ENCODE measurements at regions not wholly inside any gene's neighbourhood (a gene's known extent, or its start where the extent isn't known, plus 50 kb on each side); places are given as distances from the start of the nearest gene placed in this dataset.
"Not testable (repeated sequence)": the region's sequence is repeated elsewhere in the genome, so short reads cannot be mapped to it uniquely, and the experiment has no call there.

DNA sequence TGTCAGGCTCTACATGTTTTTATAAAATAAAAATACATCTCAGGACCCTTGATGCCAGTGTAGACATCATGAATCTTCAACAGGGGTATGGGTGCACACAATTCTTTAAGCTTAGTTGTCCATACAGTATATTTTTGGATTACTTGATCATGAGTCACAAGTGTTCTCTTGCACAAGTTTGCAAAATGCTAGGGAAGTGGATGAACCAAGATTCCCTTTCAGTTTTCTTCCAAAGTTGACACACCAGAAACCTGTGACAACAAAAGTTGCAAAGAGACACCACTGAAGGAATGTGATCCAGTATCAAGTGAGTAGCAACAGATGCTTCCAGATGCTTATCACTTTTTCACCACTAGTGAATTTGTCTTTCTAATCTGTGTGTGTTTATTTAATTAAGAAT, 1021.2 kb downstream of the PCDH7 start:
- H3K4me1 Mint-ChIP-seq = no peaks in the 10 kb centered on the region
- H3K36me3 Mint-ChIP-seq = no peaks in the 10 kb centered on the region
- ATAC-seq (no peak), DNase-seq (no peak)
- H3K27ac Mint-ChIP-seq = no peak overlapping the region
- no peaks in the 10 kb centered on the region for H3K27me3 Mint-ChIP-seq
- CTCF ChIA-PET = no interaction called here
- H3K9me3 Mint-ChIP-seq (ENCODE audit: low read depth) = peaks cover 2% of the 10 kb centered on the region
- H3K4me3 Mint-ChIP-seq = no peak overlapping the region

DNA sequence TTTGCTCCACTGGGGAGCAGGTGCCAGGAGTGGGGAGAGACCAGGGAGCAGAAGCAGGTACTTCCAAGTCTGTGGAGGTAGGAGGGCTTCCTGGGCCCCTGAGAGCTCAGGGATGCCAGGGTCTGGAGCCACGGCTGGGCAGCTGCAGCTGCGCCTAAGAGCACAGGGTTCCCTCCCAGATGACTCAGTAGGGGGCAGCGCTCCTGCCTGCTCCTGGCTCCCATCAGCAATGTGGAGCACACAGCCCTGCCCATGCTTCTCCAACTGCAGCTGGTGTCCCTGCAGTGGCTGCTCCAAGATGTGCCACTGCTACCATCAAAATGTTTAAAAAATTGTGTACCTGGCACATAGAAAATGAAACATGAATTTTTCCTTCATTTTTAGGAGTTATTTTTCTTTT, 1028.2 kb downstream of the PCDH7 start:
- H3K9me3 Mint-ChIP-seq (ENCODE audit: low read depth) = peaks cover 2% of the 10 kb centered on the region
- H3K27me3 Mint-ChIP-seq = no peaks in the 10 kb centered on the region
- no peaks in the 10 kb centered on the region for H3K36me3 Mint-ChIP-seq

DNA sequence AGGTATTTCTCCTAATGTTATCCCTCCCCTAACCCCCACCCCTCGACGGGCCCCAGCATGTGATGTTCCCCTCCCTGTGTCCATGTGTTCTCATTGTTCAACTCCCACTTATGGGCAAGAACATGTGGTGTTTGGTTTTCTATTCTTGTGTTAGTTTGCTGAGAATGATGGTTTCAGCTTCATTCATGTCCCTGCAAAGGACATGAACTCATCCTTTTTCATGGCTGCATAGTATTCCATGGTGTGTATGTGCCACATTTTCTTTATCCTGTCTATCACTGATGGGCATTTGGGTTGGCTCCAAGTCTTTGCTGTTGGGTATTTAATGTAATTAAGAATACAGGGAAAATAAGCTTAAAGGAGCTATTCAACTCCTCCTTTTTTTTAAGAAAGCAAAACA, 1030.4 kb downstream of the PCDH7 start:
- ATAC-seq; H3K4me3 Mint-ChIP-seq; H3K4me1 Mint-ChIP-seq; H3K27me3 Mint-ChIP-seq; H3K36me3 Mint-ChIP-seq; CTCF ChIA-PET; H3K9me3 Mint-ChIP-seq (ENCODE audit: low read depth); H3K27ac Mint-ChIP-seq; DNase-seq: not testable (repeated sequence)

More for the DNA sequence above, 1028.2 kb downstream of the PCDH7 start:
- H3K4me3 Mint-ChIP-seq = no peak overlapping the region
- ATAC-seq (no peak), DNase-seq (no peak)
- no peak overlapping the region for H3K27ac Mint-ChIP-seq
- CTCF ChIA-PET = no interaction called here
- no peaks in the 10 kb centered on the region for H3K4me1 Mint-ChIP-seq

DNA sequence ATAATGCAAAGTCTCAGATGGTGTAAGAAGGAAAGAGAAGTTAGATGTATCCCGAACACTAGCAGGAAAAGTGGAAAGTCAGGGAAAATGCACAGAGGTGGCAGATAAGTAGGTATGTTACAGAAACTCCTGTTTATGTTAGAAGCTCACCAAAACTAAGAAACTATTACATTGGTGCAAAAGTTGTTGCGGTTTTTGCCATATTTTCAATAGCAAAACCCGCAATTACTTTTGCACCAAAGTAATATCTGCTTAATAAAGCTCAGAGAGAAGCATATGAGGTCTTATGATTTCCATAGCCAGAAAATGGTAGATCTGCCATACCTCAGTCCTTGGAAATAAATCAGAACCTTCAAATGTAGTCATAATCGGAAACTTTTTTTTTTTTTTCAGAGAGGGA, 1035.6 kb downstream of the PCDH7 start:
- Mint-ChIP-seq H3K36me3 (no peaks in the 10 kb centered on the region), H3K27ac (no peak overlapping the region), H3K27me3 (no peaks in the 10 kb centered on the region), H3K9me3 (ENCODE audit: low read depth) (peaks cover 17% of the 10 kb centered on the region), H3K4me3 (no peak overlapping the region), H3K4me1 (no peaks in the 10 kb centered on the region)
- DNase-seq (no peak), ATAC-seq (no peak)
- CTCF ChIA-PET = no interaction called here

DNA sequence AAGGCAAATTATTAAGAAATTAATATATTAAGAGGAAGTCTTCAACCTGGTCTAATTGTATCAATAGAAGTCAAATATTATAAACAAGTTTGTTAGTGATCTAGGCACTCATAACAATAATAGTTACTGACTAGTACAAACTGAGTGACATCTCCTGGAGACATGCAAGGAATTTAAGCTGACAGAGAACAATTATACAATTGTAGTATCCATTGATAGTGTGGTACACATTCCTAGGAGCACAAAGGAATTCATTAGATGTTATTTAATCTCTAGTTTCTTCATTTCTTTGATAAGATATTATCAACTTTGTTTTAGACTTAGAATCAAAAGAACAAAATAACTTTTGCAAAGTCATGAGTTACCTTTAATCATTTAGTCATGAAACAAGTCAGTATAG, 1048.6 kb downstream of the PCDH7 start:
- H3K27me3 Mint-ChIP-seq = no peaks in the 10 kb centered on the region
- H3K4me3 Mint-ChIP-seq = no peak overlapping the region
- CTCF ChIA-PET = no interaction called here
- H3K4me1 Mint-ChIP-seq = no peaks in the 10 kb centered on the region
- H3K27ac Mint-ChIP-seq = no peak overlapping the region
- H3K9me3 Mint-ChIP-seq (ENCODE audit: low read depth) = peaks cover 7% of the 10 kb centered on the region
- DNase-seq (no peak), ATAC-seq (no peak)
- no peaks in the 10 kb centered on the region for H3K36me3 Mint-ChIP-seq

DNA sequence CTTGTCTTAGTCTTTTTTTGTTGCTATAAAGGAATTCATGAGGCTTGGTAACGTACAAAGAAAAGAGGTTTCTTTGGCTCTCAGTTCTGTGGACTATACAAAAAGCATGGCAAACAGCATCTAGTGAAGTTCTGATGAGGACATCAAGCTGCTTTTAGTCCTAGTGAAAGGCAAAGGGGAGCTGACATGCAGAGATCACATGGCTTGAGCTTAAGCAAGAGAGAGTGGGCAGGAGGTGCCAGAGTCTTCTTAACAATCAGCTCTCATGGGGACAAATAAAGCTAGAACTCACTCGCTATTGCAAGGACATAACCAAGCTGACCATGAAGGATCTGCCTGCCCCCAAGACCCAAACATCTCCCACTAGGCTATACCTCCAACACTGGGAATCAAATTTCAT, 1063.1 kb downstream of the PCDH7 start:
- Mint-ChIP-seq H3K27me3 (no peaks in the 10 kb centered on the region), H3K36me3 (no peaks in the 10 kb centered on the region), H3K9me3 (ENCODE audit: low read depth) (no peaks in the 10 kb centered on the region), H3K27ac (no peak overlapping the region), H3K4me1 (no peaks in the 10 kb centered on the region), H3K4me3 (no peak overlapping the region)
- CTCF ChIA-PET = no interaction called here
- ATAC-seq (no peak), DNase-seq (no peak)

DNA sequence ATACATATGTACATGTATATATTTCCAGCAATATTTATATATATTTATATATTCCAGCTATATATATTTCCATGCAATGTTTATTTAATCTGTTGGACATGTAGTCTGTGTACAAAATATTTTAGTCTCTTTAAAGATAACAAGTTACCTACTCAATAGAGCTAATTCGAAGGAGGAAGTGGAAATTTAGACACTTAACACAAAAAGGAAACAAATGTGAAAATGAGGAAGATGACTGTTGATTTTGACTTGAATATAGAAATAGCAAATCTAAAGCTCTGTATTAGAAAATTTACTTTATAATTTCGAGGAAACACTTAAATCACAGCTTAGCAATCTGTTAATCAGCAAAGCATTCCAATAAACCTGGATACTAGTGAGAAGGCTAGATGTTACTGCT, 1064.4 kb downstream of the PCDH7 start:
- H3K4me1 Mint-ChIP-seq = no peaks in the 10 kb centered on the region
- H3K27ac Mint-ChIP-seq = no peak overlapping the region
- no peaks in the 10 kb centered on the region for H3K9me3 Mint-ChIP-seq (ENCODE audit: low read depth)
- H3K4me3 Mint-ChIP-seq = no peak overlapping the region
- CTCF ChIA-PET = no interaction called here
- no peak for DNase-seq
- no peaks in the 10 kb centered on the region for H3K27me3 Mint-ChIP-seq
- H3K36me3 Mint-ChIP-seq = no peaks in the 10 kb centered on the region
- no peak for ATAC-seq

DNA sequence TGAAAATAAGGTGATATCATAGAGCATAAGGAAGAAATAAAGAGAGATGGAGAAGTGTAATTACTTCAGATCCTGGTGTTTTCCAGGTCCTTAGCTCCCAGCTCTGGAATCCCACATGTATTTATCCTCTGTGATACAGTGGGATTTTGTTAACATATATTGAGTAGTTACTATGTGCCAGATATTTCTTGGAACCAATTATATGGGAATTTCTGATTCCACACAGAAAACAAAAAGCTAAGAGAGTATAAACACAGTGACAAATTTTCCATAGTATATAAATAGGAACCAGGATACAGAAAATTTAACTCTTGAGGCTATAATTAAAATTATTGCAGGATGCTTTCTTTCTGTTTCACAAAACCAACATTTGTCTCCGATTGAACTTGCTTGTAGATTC, 1067.5 kb downstream of the PCDH7 start:
- Mint-ChIP-seq H3K9me3 (ENCODE audit: low read depth) (no peaks in the 10 kb centered on the region), H3K27me3 (no peaks in the 10 kb centered on the region), H3K27ac (no peak overlapping the region), H3K4me3 (no peak overlapping the region), H3K36me3 (no peaks in the 10 kb centered on the region), H3K4me1 (no peaks in the 10 kb centered on the region)
- DNase-seq (no peak), ATAC-seq (no peak)
- CTCF ChIA-PET = no interaction called here

DNA sequence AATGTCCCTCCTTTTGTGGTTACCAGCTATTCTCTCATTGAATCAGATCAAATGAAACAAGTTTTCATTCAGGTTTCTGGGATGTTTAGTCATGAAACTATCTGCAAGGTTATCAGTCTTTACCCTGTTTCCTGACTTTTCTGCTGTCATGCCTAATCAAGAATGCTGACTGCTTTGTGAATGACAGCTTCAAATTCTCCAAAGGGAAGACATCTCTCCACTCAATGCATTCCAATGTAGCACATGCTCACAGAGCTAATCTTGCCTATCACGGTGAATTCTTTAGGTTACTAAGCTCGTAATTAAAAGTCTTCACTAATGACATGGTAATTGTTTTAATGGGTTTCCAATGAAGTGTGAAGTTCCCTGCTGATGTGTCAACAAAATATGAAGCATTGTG, 1068.5 kb downstream of the PCDH7 start:
- no peaks in the 10 kb centered on the region for H3K27me3 Mint-ChIP-seq
- no peak overlapping the region for H3K4me3 Mint-ChIP-seq
- ATAC-seq (no peak), DNase-seq (no peak)
- H3K36me3 Mint-ChIP-seq = no peaks in the 10 kb centered on the region
- H3K4me1 Mint-ChIP-seq = no peaks in the 10 kb centered on the region
- H3K27ac Mint-ChIP-seq = no peak overlapping the region
- CTCF ChIA-PET = no interaction called here
- no peaks in the 10 kb centered on the region for H3K9me3 Mint-ChIP-seq (ENCODE audit: low read depth)

DNA sequence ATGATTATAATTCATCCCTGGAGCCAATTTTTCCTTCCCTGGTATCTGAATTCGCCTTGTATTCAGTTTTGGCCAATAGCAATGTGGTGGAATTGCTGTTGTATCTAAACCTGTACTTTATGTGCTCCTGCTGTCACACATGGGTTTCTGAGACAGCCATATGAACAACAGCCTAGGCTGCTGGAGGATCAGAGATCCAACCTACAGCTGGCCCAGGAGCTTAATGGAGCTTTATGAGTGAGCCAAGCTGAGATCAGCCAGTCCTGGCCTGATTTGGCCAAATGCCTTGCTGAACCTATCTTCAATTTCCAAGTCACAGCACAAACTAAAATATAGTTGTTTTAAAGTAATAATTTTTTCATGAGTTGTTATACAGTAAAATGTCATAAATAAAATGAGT, 1071.5 kb downstream of the PCDH7 start:
- DNase-seq (no peak), ATAC-seq (no peak)
- no peaks in the 10 kb centered on the region for H3K27me3 Mint-ChIP-seq
- H3K9me3 Mint-ChIP-seq (ENCODE audit: low read depth) = peaks cover 3% of the 10 kb centered on the region
- no peak overlapping the region for H3K27ac Mint-ChIP-seq
- CTCF ChIA-PET = no interaction called here
- no peaks in the 10 kb centered on the region for H3K36me3 Mint-ChIP-seq
- no peaks in the 10 kb centered on the region for H3K4me1 Mint-ChIP-seq
- no peak overlapping the region for H3K4me3 Mint-ChIP-seq

DNA sequence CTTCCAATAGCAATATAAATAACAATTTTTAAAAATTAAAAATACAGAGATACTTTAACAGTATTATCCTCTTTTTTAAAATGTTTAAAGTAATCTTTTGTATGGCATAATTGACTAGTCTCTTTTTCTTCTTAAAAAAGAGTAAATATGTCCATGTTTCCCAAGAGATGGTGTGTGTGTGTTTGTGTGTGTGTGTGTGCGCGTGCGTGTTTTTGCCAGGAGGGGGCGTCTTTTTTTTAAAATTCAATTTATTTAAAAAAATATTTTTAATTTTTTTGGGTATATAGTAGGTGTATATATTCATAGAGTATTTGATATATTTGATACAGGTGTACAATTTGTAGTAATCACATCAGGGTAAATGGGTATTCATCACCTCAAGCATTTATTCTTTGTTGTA, 1073.7 kb downstream of the PCDH7 start:
- ATAC-seq (no peak), DNase-seq (no peak)
- Mint-ChIP-seq H3K4me1 (no peaks in the 10 kb centered on the region), H3K27ac (no peak overlapping the region), H3K27me3 (no peaks in the 10 kb centered on the region), H3K4me3 (no peak overlapping the region), H3K36me3 (no peaks in the 10 kb centered on the region), H3K9me3 (ENCODE audit: low read depth) (peaks cover 5% of the 10 kb centered on the region)
- CTCF ChIA-PET = no interaction called here

DNA sequence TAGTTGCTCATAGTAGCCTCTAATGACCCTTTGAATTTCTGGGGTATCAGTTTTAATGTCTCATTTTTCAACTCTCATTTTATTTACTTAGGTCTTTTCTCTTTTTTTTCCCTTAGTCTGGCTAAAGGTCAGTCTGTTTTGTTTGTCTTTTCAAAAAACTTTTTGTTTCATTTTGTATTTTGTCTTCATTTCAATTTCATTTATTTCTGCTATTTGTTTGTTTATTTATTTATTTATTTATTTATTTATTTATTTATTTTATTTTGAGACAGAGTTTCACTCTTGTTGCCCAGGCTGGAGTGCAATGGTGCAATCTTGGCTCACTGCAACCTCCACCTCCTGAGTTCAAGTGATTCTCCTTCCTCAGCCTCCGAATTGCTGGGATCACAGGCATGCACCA, 1076.9 kb downstream of the PCDH7 start:
- CTCF ChIA-PET, H3K27ac Mint-ChIP-seq, DNase-seq, H3K4me1 Mint-ChIP-seq, ATAC-seq, H3K4me3 Mint-ChIP-seq, H3K27me3 Mint-ChIP-seq, H3K36me3 Mint-ChIP-seq: not testable (repeated sequence)
- H3K9me3 Mint-ChIP-seq (ENCODE audit: low read depth) = peaks cover 12% of the 10 kb centered on the region

DNA sequence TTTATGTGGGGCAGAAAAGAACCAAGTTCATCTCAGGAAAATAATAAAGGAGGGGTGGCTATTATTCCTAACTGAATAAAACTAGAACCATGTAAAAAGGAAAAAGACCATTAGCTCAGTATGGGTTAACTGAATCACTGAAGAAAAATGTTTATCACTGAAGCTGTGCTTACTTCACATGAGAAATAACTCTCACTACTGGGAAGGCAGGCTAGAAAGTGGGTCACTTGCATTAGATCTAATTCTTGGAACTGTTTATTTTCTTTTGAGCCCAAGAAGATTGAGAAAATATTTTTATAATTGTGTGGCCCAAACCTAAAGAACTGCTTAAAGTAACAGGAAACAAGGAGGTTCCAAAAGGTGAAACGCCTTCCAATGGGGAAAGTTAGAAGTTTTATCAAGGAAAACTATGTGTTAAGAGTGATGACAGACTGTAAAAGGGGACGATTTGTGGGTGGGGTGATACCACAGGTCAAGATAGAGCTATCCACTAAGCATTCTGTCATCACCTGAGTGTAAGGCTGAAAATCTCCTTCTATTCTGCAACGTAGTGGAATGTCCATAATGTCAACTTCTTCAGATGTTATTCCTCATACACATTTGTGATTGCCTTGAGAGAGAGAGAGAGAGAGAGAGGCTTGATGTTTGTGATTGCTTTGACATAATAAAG, 1083.5 kb downstream of the PCDH7 start:
- Mint-ChIP-seq H3K9me3 (ENCODE audit: low read depth) (peaks cover 13% of the 10 kb centered on the region), H3K4me1 (no peaks in the 10 kb centered on the region), H3K27me3 (no peaks in the 10 kb centered on the region), H3K27ac (no peak overlapping the region), H3K36me3 (no peaks in the 10 kb centered on the region), H3K4me3 (no peak overlapping the region)
- ATAC-seq (no peak), DNase-seq (no peak)
- CTCF ChIA-PET = no interaction called here

DNA sequence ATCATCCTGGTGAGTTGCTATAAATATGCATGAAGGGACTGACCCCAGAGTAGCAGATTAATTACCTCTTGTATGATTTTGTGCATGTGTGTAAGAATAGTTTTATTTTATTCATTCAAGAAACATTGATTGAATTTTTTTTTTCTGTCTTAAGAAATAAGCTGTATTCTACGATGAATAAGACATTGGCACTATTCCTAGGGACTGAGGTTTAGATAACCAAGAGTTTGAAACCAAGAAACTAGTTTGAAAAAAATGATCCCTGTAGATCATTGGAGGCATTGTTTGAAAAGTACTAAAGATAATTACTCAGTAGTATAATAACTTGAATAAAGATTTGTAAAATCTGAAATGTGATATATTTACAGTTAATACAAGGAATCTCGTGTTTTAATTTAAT, 1086.9 kb downstream of the PCDH7 start:
- H3K9me3 Mint-ChIP-seq (ENCODE audit: low read depth) = peaks cover 5% of the 10 kb centered on the region
- CTCF ChIA-PET = no interaction called here
- no peaks in the 10 kb centered on the region for H3K27me3 Mint-ChIP-seq
- H3K4me1 Mint-ChIP-seq = no peaks in the 10 kb centered on the region
- no peak overlapping the region for H3K4me3 Mint-ChIP-seq
- no peak for DNase-seq
- no peaks in the 10 kb centered on the region for H3K36me3 Mint-ChIP-seq
- H3K27ac Mint-ChIP-seq = no peak overlapping the region
- ATAC-seq = no peak

DNA sequence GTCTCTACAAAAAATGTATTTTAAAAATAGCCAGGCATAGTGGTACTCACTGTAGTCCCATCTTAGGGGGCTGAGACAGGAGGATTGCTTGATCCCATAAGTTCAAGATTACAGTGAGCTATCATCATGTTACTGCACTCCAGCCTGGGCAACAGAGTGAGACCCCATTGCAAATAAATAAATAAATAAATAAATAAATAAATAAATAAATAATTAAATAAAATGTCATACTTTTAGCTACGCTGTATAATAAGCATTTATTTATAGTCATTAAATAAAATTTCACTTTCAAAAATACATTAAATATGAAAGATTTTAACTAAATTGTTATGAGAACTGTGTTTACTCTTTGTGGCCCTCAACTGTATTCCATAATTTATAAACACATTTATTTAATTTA, 1124.2 kb downstream of the PCDH7 start:
- H3K27me3 Mint-ChIP-seq = no peaks in the 10 kb centered on the region
- H3K36me3 Mint-ChIP-seq = no peaks in the 10 kb centered on the region
- no peak for ATAC-seq
- H3K4me3 Mint-ChIP-seq = no peak overlapping the region
- CTCF ChIA-PET = no interaction called here
- no peak overlapping the region for H3K27ac Mint-ChIP-seq
- no peak for DNase-seq
- H3K9me3 Mint-ChIP-seq (ENCODE audit: low read depth) = peaks cover 5% of the 10 kb centered on the region
- H3K4me1 Mint-ChIP-seq = no peaks in the 10 kb centered on the region
